ENCODE measurements at regions not wholly inside any gene's neighbourhood (a gene's known extent, or its start where the extent isn't known, plus 50 kb on each side); places are given as distances from the start of the nearest gene placed in this dataset.

- DNase-seq (ENCODE audit: low read depth, low spot score), result no peak
- Histone ChIP-seq H3K27ac (ENCODE audit: low read depth, low read length) (no peak overlapping the region), H3K9me3 (ENCODE audit: control insufficient read depth, insufficient read depth, low read length) (no peaks in the 10 kb centered on the region), H3K4me3 (ENCODE audit: low read depth, low read length) (no peak overlapping the region), H3K27me3 (ENCODE audit: control insufficient read depth, insufficient read depth, low read length) (no peaks in the 10 kb centered on the region)
- ChIA-PET POLR2A (no interaction called here), CTCF (interaction anchor here (0.9 to 2.9 kb wide), 3 partner anchors 8 to 323 kb away, joined by 3 to 17 read pairs (median 8); no protein-coding TSS in a partner anchor)
- no peak for TF ChIP-seq CTCF (IDR thresholded peaks at IDR 0.05; ENCODE audit: low read depth, low read length)
Observed at GRCh38 chr15:56813995-56814394, 80.7 kb upstream of the ZNF280D start.

GRCh38 chr15:56812961-56813360, 79.7 kb upstream of the ZNF280D start:
- H3K27me3 ChIP-seq (ENCODE audit: control insufficient read depth, insufficient read depth, low read length), result no peaks in the 10 kb centered on the region
- no peaks in the 10 kb centered on the region; the same call in 1 of the 2 replicates for H3K9me3 ChIP-seq (ENCODE audit: control insufficient read depth, insufficient read depth, low read length)
- DNase-seq (ENCODE audit: low read depth, low spot score), result no peak
- H3K4me3 ChIP-seq (ENCODE audit: low read depth, low read length), result no peak overlapping the region
- ChIA-PET POLR2A (no interaction called here), CTCF (interaction anchor here (1.3 to 2.9 kb wide), 4 partner anchors 9 to 326 kb away, joined by 3 to 17 read pairs (median 6); no protein-coding TSS in a partner anchor)
- no peak for TF ChIP-seq CTCF (IDR thresholded peaks at IDR 0.05; ENCODE audit: low read depth, low read length)
- H3K27ac ChIP-seq (ENCODE audit: low read depth, low read length), result no peak overlapping the region

GRCh38 chr15:56812221-56812620, 78.9 kb upstream of the ZNF280D start:
- TF ChIP-seq CTCF (IDR thresholded peaks at IDR 0.05; ENCODE audit: low read depth, low read length), result no peak
- POLR2A ChIA-PET, result no interaction called here
- Histone ChIP-seq H3K27me3 (ENCODE audit: control insufficient read depth, insufficient read depth, low read length) (no peaks in the 10 kb centered on the region), H3K4me3 (ENCODE audit: low read depth, low read length) (no peak overlapping the region), H3K27ac (ENCODE audit: low read depth, low read length) (no peak overlapping the region), H3K9me3 (ENCODE audit: control insufficient read depth, insufficient read depth, low read length) (no peaks in the 10 kb centered on the region; the same call in 1 of the 2 replicates)
- CTCF ChIA-PET, result interaction anchor here (1.3 to 2.9 kb wide), 3 partner anchors 10 to 327 kb away, joined by 3 to 17 read pairs (median 4); no protein-coding TSS in a partner anchor
- no peak for DNase-seq (ENCODE audit: low read depth, low spot score)

GRCh38 chr15:56811586-56811985, 78.3 kb upstream of the ZNF280D start:
- no peak for DNase-seq (ENCODE audit: low read depth, low spot score)
- Histone ChIP-seq H3K9me3 (ENCODE audit: control insufficient read depth, insufficient read depth, low read length) (no peaks in the 10 kb centered on the region; the same call in 1 of the 2 replicates), H3K4me3 (ENCODE audit: low read depth, low read length) (no peak overlapping the region), H3K27me3 (ENCODE audit: control insufficient read depth, insufficient read depth, low read length) (no peaks in the 10 kb centered on the region), H3K27ac (ENCODE audit: low read depth, low read length) (no peak overlapping the region)
- TF ChIP-seq CTCF (IDR thresholded peaks at IDR 0.05; ENCODE audit: low read depth, low read length), result no peak
- CTCF ChIA-PET, result interaction anchor here (0.7 to 2.9 kb wide), 2 partner anchors 11 to 267 kb away, joined by 6 to 17 read pairs; no protein-coding TSS in a partner anchor
- POLR2A ChIA-PET, result no interaction called here

GRCh38 chr15:56808160-56808559, 74.9 kb upstream of the ZNF280D start:
- no peaks in the 10 kb centered on the region; the same call in 1 of the 2 replicates for H3K9me3 ChIP-seq (ENCODE audit: control insufficient read depth, insufficient read depth, low read length)
- DNase-seq (ENCODE audit: low read depth, low spot score), result no peak
- H3K27me3 ChIP-seq (ENCODE audit: control insufficient read depth, insufficient read depth, low read length), result no peaks in the 10 kb centered on the region
- H3K27ac ChIP-seq (ENCODE audit: low read depth, low read length), result no peak overlapping the region
- POLR2A ChIA-PET, result no interaction called here
- TF ChIP-seq CTCF (IDR thresholded peaks at IDR 0.05; ENCODE audit: low read depth, low read length), result no peak
- CTCF ChIA-PET, result no interaction called here
- no peak overlapping the region for H3K4me3 ChIP-seq (ENCODE audit: low read depth, low read length)
